Keratinocyte (primary cell): ENCODE measurements at regions not wholly inside any gene's neighbourhood (a gene's known extent, or its start where the extent isn't known, plus 50 kb on each side); places are given as distances from the start of the nearest gene placed in this dataset.

Experiments used
- EZH2 ChIP-seq: IDR thresholded peaks from one replicate; pipeline ENCODE4 v1.6.1; 2012; ENCODE audit warnings: inconsistent platforms, mild to moderate bottlenecking, low read length, moderate library complexity
- TF ChIP-seq, protein P1 (sequence below), 3 experiments: IDR thresholded peaks in 1 of 3; conservative IDR thresholded peaks in 1 of 3; optimal IDR thresholded peaks in 1 of 3; 2 replicates in 2 of 3; 3 replicates in 1 of 3; pipeline versions ENCODE3 to v1.5.1; 2011; ENCODE audit warnings: low read length in 3 of 3, mild to moderate bottlenecking in 3 of 3, moderate library complexity in 2 of 3, control low read depth in 1 of 3, inconsistent platforms in 1 of 3; ENCODE audit not compliant: insufficient read depth in 2 of 3; ENCODE audit errors: extremely low read depth in 1 of 3

DNA sequence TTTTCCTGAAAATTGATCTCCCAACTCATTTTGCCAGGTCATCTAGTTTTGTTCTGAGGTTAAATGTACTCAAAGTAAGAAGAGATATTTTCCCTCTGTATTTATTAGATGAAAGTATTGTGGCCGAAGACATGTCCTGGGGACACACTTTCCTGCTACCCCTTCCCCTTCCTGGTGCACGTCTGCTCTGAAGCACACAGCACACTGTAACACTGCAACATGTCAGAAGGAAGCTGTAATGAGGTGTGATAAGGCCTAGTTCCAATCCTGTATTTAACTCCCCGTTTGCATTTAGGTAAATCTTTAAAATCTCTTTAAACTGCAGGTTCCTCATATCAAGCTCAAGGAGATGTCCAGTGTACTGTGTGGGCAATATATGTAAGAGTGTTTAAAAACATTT, 99.4 kb downstream of the HDGFL1 start:
- TF ChIP-seq, protein P1, sequence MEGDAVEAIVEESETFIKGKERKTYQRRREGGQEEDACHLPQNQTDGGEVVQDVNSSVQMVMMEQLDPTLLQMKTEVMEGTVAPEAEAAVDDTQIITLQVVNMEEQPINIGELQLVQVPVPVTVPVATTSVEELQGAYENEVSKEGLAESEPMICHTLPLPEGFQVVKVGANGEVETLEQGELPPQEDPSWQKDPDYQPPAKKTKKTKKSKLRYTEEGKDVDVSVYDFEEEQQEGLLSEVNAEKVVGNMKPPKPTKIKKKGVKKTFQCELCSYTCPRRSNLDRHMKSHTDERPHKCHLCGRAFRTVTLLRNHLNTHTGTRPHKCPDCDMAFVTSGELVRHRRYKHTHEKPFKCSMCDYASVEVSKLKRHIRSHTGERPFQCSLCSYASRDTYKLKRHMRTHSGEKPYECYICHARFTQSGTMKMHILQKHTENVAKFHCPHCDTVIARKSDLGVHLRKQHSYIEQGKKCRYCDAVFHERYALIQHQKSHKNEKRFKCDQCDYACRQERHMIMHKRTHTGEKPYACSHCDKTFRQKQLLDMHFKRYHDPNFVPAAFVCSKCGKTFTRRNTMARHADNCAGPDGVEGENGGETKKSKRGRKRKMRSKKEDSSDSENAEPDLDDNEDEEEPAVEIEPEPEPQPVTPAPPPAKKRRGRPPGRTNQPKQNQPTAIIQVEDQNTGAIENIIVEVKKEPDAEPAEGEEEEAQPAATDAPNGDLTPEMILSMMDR (optimal IDR thresholded peaks at IDR 0.05 in 1 of 3, IDR thresholded peaks at IDR 0.05 in 1 of 3, conservative IDR thresholded peaks at IDR 0.05 in 1 of 3; ENCODE audit: extremely low read depth in 1 of 3, insufficient read depth in 2 of 3, low read length in 3 of 3): no peak
- no peak for TF ChIP-seq EZH2
